GM23248 (cell line): ENCODE measurements at regions not wholly inside any gene's neighbourhood (a gene's known extent, or its start where the extent isn't known, plus 50 kb on each side); places are given as distances from the start of the nearest gene placed in this dataset.
A peak's percentile ranks its signal among the peaks of the same experiment; 100 is the strongest.

ENCODE experiments used
- DNase-seq: peaks from one replicate; pipeline ENCODE4 v3.0.0-alpha.2; 2015
- H2AFZ ChIP-seq: fragments of 200-600 bp; sonication (generic); 2 replicates; pipeline ENCODE4 v1.6.1; 2016; ENCODE audit warnings: antibody characterized with exemption
- H3F3A ChIP-seq: fragments of 200-600 bp; sonication (generic); 2 replicates; pipeline ENCODE4 v1.6.1; 2016; ENCODE audit warnings: mild to moderate bottlenecking, antibody characterized with exemption, mixed run types; ENCODE audit not compliant: insufficient read depth
- H3K27ac ChIP-seq: fragments of 200-600 bp; sonication (generic); 2 replicates; pipeline ENCODE4 v1.5.1; 2016; ENCODE audit warnings: mild to moderate bottlenecking
- H3K27me3 ChIP-seq: fragments of 200-600 bp; sonication (generic); replicated peaks from 2 replicates; pipeline ENCODE4 v1.6.1; 2016; ENCODE audit warnings: mild to moderate bottlenecking; ENCODE audit not compliant: insufficient read depth
- H3K36me3 ChIP-seq: fragments of 200-600 bp; sonication (generic); 2 replicates; pipeline ENCODE4 v1.6.1; 2016; ENCODE audit warnings: low read depth, mild to moderate bottlenecking
- H3K4me1 ChIP-seq: fragments of 200-600 bp; sonication (generic); 2 replicates; pipeline ENCODE4 v1.6.1; 2016; ENCODE audit warnings: mild to moderate bottlenecking; ENCODE audit not compliant: insufficient read depth
- H3K4me2 ChIP-seq: fragments of 200-600 bp; sonication (generic); one replicate; pipeline ENCODE4 v1.6.1; 2016; ENCODE audit warnings: mild to moderate bottlenecking; ENCODE audit not compliant: unreplicated experiment
- H3K4me3 ChIP-seq: fragments of 200-600 bp; sonication (generic); 2 replicates; pipeline ENCODE4 v1.5.1; 2016; ENCODE audit warnings: mild to moderate bottlenecking
- H3K79me2 ChIP-seq: fragments of 200-600 bp; sonication (generic); 2 replicates; pipeline ENCODE4 v1.6.1; 2016; ENCODE audit warnings: mild to moderate bottlenecking; ENCODE audit not compliant: insufficient read depth
- H3K9ac ChIP-seq: fragments of 200-600 bp; sonication (generic); 2 replicates; pipeline ENCODE4 v1.6.1; 2016; ENCODE audit warnings: mild to moderate bottlenecking
- H3K9me2 ChIP-seq: fragments of 200-600 bp; sonication (generic); 2 replicates; pipeline ENCODE4 v1.6.1; 2016; ENCODE audit warnings: mixed run types, mild to moderate bottlenecking, moderate library complexity; ENCODE audit not compliant: insufficient read depth
- H3K9me3 ChIP-seq: fragments of 200-600 bp; sonication (generic); one replicate; pipeline ENCODE4 v1.6.1; 2017; ENCODE audit warnings: low read depth
- H4K20me1 ChIP-seq: fragments of 200-600 bp; sonication (generic); 2 replicates; pipeline ENCODE4 v1.6.0; 2016; ENCODE audit not compliant: insufficient read depth
- EZH2 ChIP-seq: fragments of 200-600 bp; sonication (generic); IDR thresholded peaks from 2 replicates; pipeline ENCODE4 v1.6.1; 2018; ENCODE audit warnings: antibody characterized with exemption, mild to moderate bottlenecking; ENCODE audit not compliant: insufficient read depth, poor library complexity, severe bottlenecking
- EZH2phosphoT487 ChIP-seq: fragments of 200-600 bp; sonication (generic); IDR thresholded peaks from 2 replicates; pipeline ENCODE4 v1.6.1; 2018; ENCODE audit warnings: antibody characterized with exemption, moderate library complexity, mild to moderate bottlenecking, low read depth; ENCODE audit not compliant: insufficient read depth
- WGBS, 2 experiments: methylation state at CpG; one replicate each; pipeline ENCODE4 v1.1.6; 2015 to 2017; ENCODE audit warnings: low lambda C conversion rate in 2 of 2, low coverage in 1 of 2; ENCODE audit errors: missing lambda C conversion rate in 2 of 2; 5-methylcytosine and 5-hydroxymethylcytosine counted together
- in situ Hi-C: fragments of 300-500 bp; cut with MboI; formaldehyde crosslinking; loops from 2 replicates; pipeline ENCODE4 v1.15.0; 2020

DNA sequence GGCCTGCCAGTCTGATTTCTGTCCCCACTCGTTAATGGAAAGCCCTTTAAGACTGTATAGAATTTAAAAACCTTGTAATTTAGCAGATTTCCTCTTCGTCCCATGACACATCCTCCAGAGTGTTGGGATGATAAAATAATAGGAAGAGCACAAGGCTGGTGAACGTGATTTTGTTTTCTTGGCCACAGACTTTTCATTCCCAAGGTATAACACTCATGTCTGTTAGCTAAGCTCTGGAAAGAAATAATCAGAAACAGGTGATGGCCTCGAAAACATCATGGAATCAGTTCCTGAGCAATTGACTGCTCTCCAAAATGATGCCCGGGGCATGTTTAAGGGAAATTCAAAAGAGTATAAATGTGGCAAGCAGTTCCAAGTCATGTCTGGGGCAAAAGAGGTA lies 337.8 kb upstream of the TCF4 start:
- peaks cover 13% of the 10 kb centered on the region for H3K4me1 ChIP-seq
- H3F3A ChIP-seq, result peaks cover 3% of the 10 kb centered on the region; the same call in 1 of the 2 replicates
- in situ Hi-C loops, result no loop called here
- DNase-seq, result no peak
- TF ChIP-seq EZH2 (no peak), EZH2phosphoT487 (no peak)
- no peak overlapping the region for H2AFZ ChIP-seq
- no peaks in the 10 kb centered on the region for H3K27me3 ChIP-seq
- no peak overlapping the region for H3K27ac ChIP-seq
- H3K9ac ChIP-seq, result no peak overlapping the region
- no peak overlapping the region for H3K4me3 ChIP-seq
- H3K4me2 ChIP-seq, result no peak overlapping the region
- no peaks in the 10 kb centered on the region for H3K9me2 ChIP-seq
- no peaks in the 10 kb centered on the region for H3K36me3 ChIP-seq
- no peaks in the 10 kb centered on the region for H4K20me1 ChIP-seq
- WGBS, 2 experiments, result 64 to 70% methylated on average over 5 of the region's 5 CpGs
- H3K79me2 ChIP-seq, result no peaks in the 10 kb centered on the region
- H3K9me3 ChIP-seq, result no peaks in the 10 kb centered on the region

DNA sequence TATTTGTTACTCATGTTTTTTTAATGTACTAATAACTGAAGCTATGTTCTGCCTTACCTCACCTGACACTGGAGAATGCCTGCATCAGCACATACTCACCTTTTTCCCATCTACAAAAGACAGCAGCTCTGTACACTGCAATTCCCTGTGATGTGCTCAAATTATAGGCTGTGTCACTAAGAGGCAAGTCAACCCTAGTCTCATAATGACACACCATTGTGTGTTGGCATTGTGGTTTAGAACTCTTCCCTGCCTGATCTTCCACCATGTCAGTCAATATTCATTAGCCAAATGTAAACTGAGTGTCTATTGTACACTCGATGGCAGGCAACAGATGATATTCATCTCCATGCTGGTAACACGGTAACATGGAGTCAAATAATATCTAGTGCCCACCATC lies 332.1 kb upstream of the TCF4 start:
- Histone ChIP-seq H3K36me3 (no peaks in the 10 kb centered on the region), H4K20me1 (no peaks in the 10 kb centered on the region), H3K9ac (no peak overlapping the region), H3K4me3 (no peak overlapping the region), H3K4me1 (peaks cover 10% of the 10 kb centered on the region), H3K4me2 (no peak overlapping the region), H3K27me3 (no peaks in the 10 kb centered on the region), H3F3A (0 out of 2 replicates have a peak, but pooled peaks cover 4% of the 10 kb centered on the region), H3K9me2 (no peaks in the 10 kb centered on the region), H3K9me3 (no peaks in the 10 kb centered on the region), H2AFZ (no peak overlapping the region), H3K27ac (no peak overlapping the region), H3K79me2 (no peaks in the 10 kb centered on the region)
- no peak for DNase-seq
- TF ChIP-seq EZH2 (no peak), EZH2phosphoT487 (no peak)
- in situ Hi-C loops, result no loop called here
- 69 to 82% methylated on average over 2 of the region's 2 CpGs for WGBS, 2 experiments

DNA sequence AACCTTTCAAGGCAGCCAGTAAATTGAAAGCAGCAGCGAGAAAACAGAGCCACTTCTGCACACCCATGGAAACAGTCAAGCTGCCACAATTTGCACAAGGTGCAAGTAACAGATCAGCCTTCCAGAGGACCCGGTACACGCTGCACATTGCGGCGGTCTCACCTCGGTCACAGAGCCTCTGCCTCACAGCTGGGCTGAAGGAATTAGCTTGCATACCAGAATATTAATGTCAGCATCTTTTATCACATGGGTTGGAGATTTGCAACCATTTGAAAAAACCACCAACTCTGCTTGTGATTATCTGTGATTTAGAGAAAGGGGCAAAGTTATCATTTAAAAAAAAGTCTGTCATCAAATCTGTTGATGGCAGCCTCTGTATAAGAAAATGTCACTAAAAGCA lies 330.5 kb upstream of the TCF4 start:
- no peaks in the 10 kb centered on the region for H3K36me3 ChIP-seq
- no peaks in the 10 kb centered on the region for H3K9me2 ChIP-seq
- no peak overlapping the region for H2AFZ ChIP-seq
- no peak overlapping the region for H3K27ac ChIP-seq
- peak; percentile 61 for DNase-seq
- no peaks in the 10 kb centered on the region for H3K9me3 ChIP-seq
- in situ Hi-C loops, result no loop called here
- 0 out of 2 replicates have a peak, but pooled peaks cover 4% of the 10 kb centered on the region for H3F3A ChIP-seq
- no peak for TF ChIP-seq EZH2
- no peak for TF ChIP-seq EZH2phosphoT487
- peaks cover 10% of the 10 kb centered on the region for H3K4me1 ChIP-seq
- H4K20me1 ChIP-seq, result no peaks in the 10 kb centered on the region
- 10 to 15% methylated on average over 6 of the region's 6 CpGs for whole genome bisulfite sequencing, 2 experiments
- no peak overlapping the region for H3K9ac ChIP-seq
- peak overlapping the region; percentile 28; the same call in 1 of the 2 replicates for H3K4me3 ChIP-seq
- peak overlapping the region; percentile 45 for H3K4me2 ChIP-seq
- H3K27me3 ChIP-seq, result no peaks in the 10 kb centered on the region
- H3K79me2 ChIP-seq, result no peaks in the 10 kb centered on the region

DNA sequence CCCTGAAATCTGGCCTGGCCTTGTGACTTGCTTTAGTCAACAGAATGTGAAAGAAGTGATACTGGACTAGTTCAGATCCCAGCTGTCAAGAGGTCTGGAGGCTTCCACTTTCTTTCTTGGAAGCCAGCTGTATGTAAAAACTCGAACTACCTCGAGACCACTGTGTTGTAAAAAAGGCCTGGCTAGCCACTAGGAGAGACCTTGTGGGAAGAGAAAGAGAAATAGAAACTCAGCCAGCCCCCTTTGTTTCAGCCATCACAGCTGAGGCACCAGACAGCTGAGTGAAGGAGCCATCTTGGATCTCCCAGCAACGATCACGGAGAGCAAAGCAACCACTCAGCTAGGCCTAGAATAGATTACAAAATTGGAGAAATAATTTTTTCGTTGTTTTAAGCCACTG lies 324.9 kb upstream of the TCF4 start:
- no peak overlapping the region for H3K9ac ChIP-seq
- 79 to 80% methylated on average over 5 of the region's 5 CpGs for WGBS, 2 experiments
- in situ Hi-C loops, result no loop called here

DNA sequence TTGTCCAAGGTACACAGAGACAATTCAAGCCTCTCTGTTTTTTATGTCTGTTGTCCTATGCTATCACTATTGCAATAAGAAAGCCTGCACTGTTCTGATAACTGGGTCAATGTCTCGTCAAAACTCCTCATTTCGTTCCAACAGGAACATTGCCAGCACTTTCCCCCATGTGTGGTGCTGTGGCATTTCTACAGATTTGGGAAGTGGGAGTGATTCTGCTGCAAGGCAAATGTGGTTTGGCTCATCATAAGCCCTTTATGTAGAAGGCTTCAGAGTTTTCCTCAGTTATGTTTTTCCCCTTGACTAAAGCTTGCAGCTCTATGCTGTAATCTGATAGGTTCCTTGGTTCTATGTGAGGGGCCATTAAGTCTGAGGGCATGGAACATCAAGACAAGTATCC lies 324.1 kb upstream of the TCF4 start:
- no peaks in the 10 kb centered on the region for H3K9me3 ChIP-seq
- H3K4me2 ChIP-seq, result no peak overlapping the region
- H3K9me2 ChIP-seq, result no peaks in the 10 kb centered on the region

More for the DNA sequence above, 324.9 kb upstream of the TCF4 start:
- Histone ChIP-seq H3K4me3 (no peak overlapping the region), H3K27me3 (no peaks in the 10 kb centered on the region), H3K79me2 (no peaks in the 10 kb centered on the region), H3K4me2 (no peak overlapping the region), H4K20me1 (no peaks in the 10 kb centered on the region), H3K9me2 (no peaks in the 10 kb centered on the region), H2AFZ (no peak overlapping the region), H3K36me3 (no peaks in the 10 kb centered on the region), H3F3A (no peaks in the 10 kb centered on the region; the same call in 1 of the 2 replicates), H3K27ac (no peak overlapping the region), H3K9me3 (no peaks in the 10 kb centered on the region), H3K4me1 (peaks cover under 1% of the 10 kb centered on the region; the same call in 1 of the 2 replicates)
- no peak for TF ChIP-seq EZH2phosphoT487
- TF ChIP-seq EZH2, result no peak
- DNase-seq, result no peak

More for the DNA sequence above, 324.1 kb upstream of the TCF4 start:
- WGBS, 2 experiments, result 40 to 46% methylated on average over 2 of the region's 2 CpGs
- no peak overlapping the region for H3K4me3 ChIP-seq
- H4K20me1 ChIP-seq, result no peaks in the 10 kb centered on the region
- H3K9ac ChIP-seq, result no peak overlapping the region
- H3K4me1 ChIP-seq, result peaks cover 9% of the 10 kb centered on the region
- TF ChIP-seq EZH2phosphoT487 (no peak), EZH2 (no peak)
- H2AFZ ChIP-seq, result no peak overlapping the region
- no peaks in the 10 kb centered on the region for H3K79me2 ChIP-seq
- H3F3A ChIP-seq, result peaks cover 4% of the 10 kb centered on the region
- in situ Hi-C loops, result no loop called here
- no peak overlapping the region for H3K27ac ChIP-seq
- H3K27me3 ChIP-seq, result no peaks in the 10 kb centered on the region
- DNase-seq, result no peak
- H3K36me3 ChIP-seq, result no peaks in the 10 kb centered on the region
